HG03095 (cell line): ENCODE measurements at regions not wholly inside any gene's neighbourhood (a gene's known extent, or its start where the extent isn't known, plus 50 kb on each side); places are given as distances from the start of the nearest gene placed in this dataset.

ENCODE experiments used
- ATAC-seq: cut with Tn5 transposase; IDR thresholded peaks from one replicate; pipeline ENCODE4 v1.9.1; 2021; ENCODE audit warnings: moderate library complexity; ENCODE audit not compliant: unreplicated experiment

- ATAC-seq = no peak
These were observed 66.1 kb downstream of the LEPR start for GRCh38 chr1:65486613-65487012.

GRCh38 chr1:65489481-65489880, 69.0 kb downstream of the LEPR start:
- no peak for ATAC-seq

- no peak for ATAC-seq
These were observed 70.0 kb downstream of the LEPR start for GRCh38 chr1:65490231-65491009.

GRCh38 chr1:65491472-65491871, 71.0 kb downstream of the LEPR start:
- no peak for ATAC-seq

- ATAC-seq = no peak
These were observed 73.3 kb downstream of the LEPR start for GRCh38 chr1:65493802-65494201.

GRCh38 chr1:65494671-65495070, 74.2 kb downstream of the LEPR start:
- no peak for ATAC-seq

GRCh38 chr1:65495137-65495536, 74.7 kb downstream of the LEPR start:
- ATAC-seq = no peak

- no peak for ATAC-seq
These were observed 76.9 kb downstream of the LEPR start for GRCh38 chr1:65497256-65497830.

GRCh38 chr1:65503427-65503826, 83.0 kb downstream of the LEPR start:
- no peak for ATAC-seq

- no peak for ATAC-seq
These were observed 83.8 kb downstream of the LEPR start for GRCh38 chr1:65504263-65504662.

GRCh38 chr1:65505547-65506300, 85.3 kb downstream of the LEPR start:
- no peak for ATAC-seq

GRCh38 chr1:65508051-65508450, 87.6 kb downstream of the LEPR start:
- no peak for ATAC-seq

- ATAC-seq = no peak
These were observed 89.6 kb downstream of the LEPR start for GRCh38 chr1:65509912-65510680.

- no peak for ATAC-seq
These were observed 90.5 kb downstream of the LEPR start for GRCh38 chr1:65510961-65511360.

- no peak for ATAC-seq
These were observed 91.9 kb downstream of the LEPR start for GRCh38 chr1:65512383-65512782.

- ATAC-seq = no peak
These were observed 92.7 kb downstream of the LEPR start for GRCh38 chr1:65512967-65513780.

- ATAC-seq = no peak
These were observed 93.6 kb downstream of the LEPR start for GRCh38 chr1:65514041-65514440.

GRCh38 chr1:65524931-65525265, 104.4 kb downstream of the LEPR start:
- ATAC-seq = no peak

- ATAC-seq = no peak
These were observed 105.0 kb downstream of the LEPR start for GRCh38 chr1:65525266-65526048.

GRCh38 chr1:65526049-65526556, 105.6 kb downstream of the LEPR start:
- no peak for ATAC-seq
